ENCODE measurements at regions not wholly inside any gene's neighbourhood (a gene's known extent, or its start where the extent isn't known, plus 50 kb on each side); places are given as distances from the start of the nearest gene placed in this dataset.

DNA sequence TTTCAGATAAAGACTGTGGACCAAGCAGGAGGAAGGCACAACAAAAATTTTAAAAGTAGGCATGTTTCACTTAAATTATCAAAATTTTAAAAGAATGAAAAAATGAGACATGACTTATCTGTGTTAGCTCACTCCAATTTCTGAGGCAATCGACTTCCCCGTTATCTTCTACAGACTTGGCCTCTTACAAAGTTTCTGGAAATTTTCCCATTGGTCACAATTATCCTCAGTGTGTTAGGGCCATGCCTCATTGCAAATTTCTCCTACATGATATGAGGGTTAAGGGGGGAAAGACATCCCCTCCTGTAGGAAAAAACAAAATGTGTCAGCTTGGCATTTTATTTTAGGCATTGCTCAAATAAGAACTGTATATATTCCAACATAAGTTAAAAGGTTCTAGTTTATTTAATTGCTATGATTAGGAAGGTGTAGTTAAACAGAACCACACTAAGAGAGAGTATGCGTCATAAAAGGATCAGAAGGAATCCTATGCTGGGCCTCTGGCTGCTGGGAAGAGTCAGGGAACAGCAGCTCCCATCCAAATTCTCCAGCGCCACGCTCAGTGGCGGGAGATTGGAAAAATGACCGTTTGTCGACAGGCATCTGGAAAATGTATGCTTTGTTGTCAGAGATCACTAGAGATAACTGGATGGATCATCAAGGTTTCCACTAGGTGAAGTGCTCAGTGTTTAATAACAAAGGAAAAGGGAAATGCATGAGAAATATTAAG lies 463.6 kb upstream of the NR2F2 start:
- DNase-seq (ENCODE audit: extremely low read depth in 1 of 2, low read depth in 1 of 2): no peak

DNA sequence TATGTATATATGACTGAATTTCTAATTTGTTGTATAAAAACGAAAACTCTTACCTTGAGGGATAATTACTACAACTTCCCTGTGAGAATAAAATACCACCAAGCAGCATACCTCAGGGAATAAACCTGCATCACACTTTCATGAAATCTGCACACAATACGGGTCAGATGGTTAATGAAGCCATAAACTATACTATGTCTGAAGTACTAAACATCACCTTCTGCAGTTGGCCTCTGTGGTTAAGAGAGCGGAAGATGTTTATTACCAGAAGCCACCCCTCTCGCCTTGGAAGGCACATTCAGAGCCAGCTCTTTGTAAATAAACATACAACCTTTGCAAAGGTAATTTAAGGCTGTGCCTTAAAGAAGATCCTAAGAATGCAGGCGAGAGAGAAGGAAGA lies 462.1 kb upstream of the NR2F2 start:
- DNase-seq (ENCODE audit: extremely low read depth in 1 of 2, low read depth in 1 of 2): no peak

DNA sequence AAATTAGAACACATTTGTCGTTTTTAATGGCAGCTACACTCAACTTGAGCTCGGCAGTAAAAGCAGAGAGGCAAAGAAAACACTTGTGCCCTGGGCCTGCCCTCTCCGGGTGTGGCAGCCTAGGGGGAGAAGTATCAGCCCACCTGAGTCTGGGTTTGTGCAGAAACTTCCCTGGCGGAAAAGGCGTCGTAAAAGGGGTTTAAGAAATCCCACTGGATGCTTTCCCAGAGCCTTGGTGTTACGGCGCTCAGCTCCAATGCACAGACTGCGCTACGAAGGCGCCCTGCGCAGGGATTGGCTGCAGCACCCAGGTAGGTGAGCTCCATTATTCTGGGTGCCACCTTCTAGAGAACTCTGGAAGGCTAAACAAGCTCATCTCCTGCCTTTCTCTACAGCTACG lies 461.5 kb upstream of the NR2F2 start:
- DNase-seq (ENCODE audit: extremely low read depth in 1 of 2, low read depth in 1 of 2): no peak

DNA sequence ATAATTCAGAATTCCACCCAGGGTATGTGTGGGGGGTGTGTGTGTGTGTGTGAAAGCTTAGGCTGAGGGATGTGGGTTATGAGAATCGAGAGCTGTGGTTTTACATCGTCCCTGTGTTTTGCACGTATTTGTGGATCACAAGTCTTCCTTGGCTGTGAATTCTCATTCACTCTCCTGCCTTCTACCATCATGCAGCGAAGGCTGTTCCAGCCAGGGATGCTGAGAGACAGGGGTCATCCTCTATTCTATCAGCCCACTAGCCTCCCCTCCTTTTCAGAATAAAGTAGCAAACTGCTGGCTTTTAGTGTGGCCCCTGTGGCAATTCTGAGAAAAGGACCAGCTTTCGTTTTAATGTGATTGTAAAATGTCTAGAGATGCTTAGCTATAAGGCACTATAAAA lies 460.6 kb upstream of the NR2F2 start:
- no peak for DNase-seq (ENCODE audit: extremely low read depth in 1 of 2, low read depth in 1 of 2)

DNA sequence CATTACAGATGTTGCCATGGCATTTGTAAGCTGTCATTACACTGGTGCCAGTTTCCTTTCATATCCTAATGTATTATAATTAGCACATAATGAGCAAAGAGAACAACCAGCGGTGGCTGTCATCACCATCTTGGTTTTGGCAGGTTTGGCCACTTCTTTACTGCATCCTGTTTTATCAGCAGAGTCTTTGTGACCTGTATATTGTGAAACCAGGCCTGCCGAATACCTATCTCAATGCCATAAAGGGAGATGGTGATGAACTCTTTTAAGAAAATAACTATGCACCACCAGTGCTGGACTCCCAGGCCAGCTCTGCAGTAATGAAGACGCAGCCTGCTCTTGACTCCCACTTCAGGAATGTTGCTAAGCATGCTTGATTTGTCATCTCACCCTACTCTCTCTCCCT lies 458.1 kb upstream of the NR2F2 start:
- DNase-seq (ENCODE audit: extremely low read depth in 1 of 2, low read depth in 1 of 2): no peak

DNA sequence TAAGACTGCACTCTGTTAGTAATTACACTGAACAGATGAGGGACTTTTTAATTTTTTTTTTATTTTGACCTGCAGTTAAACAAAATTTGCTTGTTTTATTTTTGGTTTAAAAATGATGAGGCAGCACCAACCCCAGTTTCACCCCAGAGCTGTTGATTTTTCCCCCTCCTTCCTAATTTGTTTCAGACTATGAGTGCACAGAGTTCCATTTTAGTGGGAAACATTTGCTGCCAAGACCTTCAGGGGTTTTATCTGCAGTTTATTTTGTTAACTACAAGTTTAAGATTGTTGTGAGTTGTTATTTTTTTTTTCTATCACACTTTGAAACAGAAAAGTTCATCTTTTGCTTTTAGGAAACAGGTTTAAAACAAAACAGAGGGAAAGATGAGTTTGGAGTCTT lies 455.9 kb upstream of the NR2F2 start:
- DNase-seq (ENCODE audit: extremely low read depth in 1 of 2, low read depth in 1 of 2): no peak

DNA sequence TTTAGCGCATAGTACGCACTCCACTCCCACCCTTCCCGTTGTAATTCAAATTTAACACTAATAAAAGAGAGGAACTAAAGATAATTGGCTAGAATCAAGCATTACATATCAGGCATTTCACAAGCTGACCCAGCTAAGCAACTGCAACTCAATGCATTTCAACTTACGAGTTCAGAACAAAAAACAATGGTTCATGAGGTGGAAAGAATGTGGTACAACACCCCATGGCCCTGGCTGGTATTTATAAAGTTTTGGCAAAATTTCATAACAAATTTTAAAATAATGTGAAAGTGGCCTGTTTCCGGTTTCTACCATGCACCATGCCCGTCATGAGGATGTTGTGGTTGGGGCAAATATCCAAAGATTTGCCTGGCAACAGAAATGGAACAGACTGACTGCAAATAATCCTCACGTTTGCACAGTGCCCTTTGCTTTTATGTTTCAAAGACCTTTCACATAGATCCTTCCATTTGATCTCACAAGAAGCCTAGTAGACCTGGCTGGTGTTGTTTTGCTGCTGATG lies 455.3 kb upstream of the NR2F2 start:
- no peak for DNase-seq (ENCODE audit: extremely low read depth in 1 of 2, low read depth in 1 of 2)

DNA sequence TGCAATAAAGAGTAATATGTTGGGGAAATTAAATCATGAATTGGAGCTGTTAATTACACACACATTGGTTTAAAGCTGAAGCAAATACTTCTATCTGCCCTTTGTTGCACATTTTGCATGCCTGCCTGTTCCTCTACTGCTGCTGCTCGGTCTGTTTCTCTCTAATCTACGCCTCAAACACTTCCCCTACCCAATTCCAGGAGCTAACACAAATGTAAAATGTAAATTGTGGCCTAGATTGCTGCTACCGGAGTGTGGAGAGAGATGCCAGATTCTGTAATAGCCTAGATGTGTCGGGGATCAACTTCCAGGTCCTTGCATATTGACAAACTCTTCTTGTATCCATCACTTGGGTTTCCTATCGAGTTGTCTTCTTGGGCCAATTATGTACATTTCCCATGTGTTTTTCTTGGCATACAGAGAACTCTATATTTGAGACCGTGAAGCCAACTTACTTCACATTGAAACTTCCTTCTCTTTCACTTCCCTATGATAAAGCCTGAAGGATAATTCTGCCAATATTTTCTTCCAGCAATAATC lies 450.4 kb upstream of the NR2F2 start:
- DNase-seq (ENCODE audit: extremely low read depth in 1 of 2, low read depth in 1 of 2): no peak

DNA sequence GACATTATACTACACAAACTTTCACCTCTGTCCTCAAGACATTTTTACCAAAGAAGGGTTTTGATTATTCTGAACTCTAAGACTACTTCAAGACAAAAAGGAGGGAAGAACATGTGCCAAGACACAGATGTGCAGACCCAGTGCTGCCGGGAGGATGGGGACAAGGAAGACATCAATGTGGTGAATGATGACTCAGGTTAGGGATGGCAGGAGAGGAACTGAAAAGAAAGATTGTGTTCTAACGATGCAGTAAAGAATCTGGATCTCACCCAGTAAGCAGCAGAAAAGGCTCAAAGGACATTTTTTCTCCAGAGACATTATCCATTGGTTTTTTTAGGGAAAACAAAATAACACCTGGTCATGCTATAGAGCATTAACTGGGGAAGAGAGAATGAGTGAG lies 449.9 kb upstream of the NR2F2 start:
- DNase-seq (ENCODE audit: extremely low read depth in 1 of 2, low read depth in 1 of 2): no peak

DNA sequence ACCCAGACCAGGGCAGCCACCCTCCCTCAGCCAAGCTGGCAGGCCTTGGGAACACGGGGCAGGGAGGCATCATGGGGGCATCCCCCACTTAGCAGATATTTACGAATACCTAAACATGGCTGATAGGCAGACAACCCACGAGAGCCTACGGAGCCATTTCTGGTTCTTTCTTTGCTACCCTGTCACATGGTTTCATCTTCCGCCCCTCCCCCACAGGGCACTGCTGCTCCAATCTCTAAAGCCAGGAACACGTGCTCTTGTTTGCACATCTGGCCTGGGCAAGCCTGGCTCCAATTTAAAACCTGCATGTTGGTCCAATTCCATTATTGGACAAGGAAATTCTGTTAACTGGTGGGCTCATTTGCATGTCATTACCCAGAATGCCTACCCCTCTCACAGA lies 447.4 kb upstream of the NR2F2 start:
- no peak for DNase-seq (ENCODE audit: extremely low read depth in 1 of 2, low read depth in 1 of 2)

DNA sequence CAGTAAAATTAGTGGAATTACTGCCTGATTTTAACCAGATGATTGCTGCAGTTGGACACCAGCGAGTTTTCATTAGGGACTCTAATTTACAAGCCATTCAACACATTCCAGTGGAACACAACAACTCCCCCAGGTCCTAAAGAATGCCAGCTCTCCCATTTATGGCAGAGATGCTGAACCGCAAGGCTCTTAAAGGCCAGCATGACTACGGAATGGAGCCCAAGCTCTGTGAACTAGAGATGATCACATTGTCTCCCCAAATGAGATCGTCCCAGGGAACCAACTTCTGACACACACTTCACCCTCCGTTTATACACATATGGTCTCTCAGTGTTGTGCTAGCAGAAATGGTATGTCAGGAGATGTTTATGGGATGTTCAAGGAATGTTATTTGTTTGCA lies 446.2 kb upstream of the NR2F2 start:
- no peak for DNase-seq (ENCODE audit: extremely low read depth in 1 of 2, low read depth in 1 of 2)

DNA sequence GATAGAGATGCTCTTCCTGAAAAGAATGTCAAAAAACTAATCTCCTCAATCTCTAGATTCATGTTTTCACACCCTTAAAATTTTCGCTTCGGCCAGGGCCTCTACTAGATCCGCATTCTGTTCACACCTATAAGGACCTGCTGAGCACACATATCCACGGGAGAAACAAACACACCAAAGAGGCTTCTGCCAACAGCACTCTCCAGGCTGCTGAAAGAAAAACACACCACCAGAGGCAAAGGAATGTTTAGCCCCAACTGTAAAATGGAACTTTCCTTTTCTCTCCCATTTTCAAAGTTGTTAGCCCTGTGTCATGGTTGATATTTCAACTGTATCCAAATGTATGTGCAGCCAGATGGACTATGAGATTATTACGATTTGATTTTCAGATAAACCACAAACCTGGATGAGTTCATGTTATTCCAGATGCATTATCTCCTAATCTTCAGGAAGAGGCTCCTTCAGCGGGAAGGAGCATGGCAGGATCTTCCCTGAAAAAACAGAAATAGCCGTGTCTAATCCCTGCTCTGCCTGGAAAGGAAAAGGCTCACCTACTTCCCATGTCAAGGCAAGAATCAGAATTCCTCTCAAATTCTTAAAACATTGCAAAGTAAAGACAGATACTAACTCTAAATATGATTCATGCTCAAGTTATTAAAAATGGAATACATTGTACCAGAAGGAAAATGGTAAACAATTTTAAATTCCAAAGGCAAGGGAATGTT lies 442.7 kb upstream of the NR2F2 start:
- no peak for DNase-seq (ENCODE audit: extremely low read depth in 1 of 2, low read depth in 1 of 2)

DNA sequence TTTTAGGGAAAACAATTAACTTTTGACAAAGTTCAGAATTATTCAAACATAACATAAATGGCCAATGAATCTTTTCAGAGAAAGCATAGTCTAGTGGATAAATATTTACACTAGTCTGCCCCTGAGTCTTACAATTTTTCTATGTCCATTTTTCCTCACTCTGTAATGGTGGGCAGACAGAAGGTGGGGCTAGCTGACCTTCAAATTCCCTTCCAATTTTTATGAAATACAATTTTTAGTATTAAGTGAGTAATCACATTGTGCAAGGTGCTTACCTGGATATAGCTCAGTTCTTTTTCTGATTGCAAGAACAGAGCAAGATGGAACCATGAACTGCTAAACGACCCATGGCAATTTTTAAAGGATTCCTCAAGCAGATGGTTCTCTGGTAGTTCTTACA lies 441.7 kb upstream of the NR2F2 start:
- no peak for DNase-seq (ENCODE audit: extremely low read depth in 1 of 2, low read depth in 1 of 2)

DNA sequence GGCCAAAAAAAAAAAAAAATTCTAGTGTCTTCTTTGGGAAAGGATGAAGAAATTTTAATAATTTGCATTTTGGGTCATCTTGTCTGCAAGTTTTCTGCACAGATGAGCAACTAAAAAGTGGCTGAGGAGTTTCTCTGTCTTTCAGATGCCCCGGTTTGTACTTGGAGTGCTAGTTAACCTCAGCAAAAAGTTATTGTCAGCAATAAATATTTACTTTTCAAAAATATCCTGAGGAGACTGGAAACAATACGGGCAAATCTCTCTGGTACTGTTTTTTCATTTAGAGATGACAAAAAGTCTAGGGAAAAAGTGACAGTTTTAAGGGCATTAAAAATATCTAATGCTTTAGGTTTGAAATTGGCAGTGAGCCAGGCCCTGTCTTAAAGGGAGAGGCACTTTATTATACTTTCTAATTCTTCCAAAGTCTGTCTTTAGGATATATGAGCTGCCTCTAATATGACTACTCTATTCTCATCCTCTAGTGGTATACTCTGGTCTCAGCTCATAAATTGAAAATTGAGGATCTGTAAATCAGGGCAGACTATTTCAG lies 436.0 kb upstream of the NR2F2 start:
- DNase-seq (ENCODE audit: extremely low read depth in 1 of 2, low read depth in 1 of 2): no peak

DNA sequence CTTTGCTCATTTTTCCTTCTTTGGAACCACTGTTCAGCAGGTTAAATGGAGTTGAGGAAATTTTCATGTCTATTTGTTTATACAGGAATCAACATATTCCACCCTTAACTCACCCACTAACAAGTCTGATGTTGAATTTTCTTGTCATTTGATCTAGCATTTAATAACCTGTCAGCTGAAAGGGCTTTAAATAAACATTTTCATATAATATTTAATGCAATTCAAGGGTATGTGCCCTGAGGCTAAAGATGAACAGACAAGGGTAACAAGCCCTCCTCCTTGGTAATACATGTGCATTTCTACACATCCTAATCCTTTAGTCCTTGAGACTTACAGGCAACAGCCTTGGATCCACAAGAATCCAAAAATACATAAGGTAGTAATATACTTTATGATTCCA lies 435.0 kb upstream of the NR2F2 start:
- DNase-seq (ENCODE audit: extremely low read depth in 1 of 2, low read depth in 1 of 2): no peak

DNA sequence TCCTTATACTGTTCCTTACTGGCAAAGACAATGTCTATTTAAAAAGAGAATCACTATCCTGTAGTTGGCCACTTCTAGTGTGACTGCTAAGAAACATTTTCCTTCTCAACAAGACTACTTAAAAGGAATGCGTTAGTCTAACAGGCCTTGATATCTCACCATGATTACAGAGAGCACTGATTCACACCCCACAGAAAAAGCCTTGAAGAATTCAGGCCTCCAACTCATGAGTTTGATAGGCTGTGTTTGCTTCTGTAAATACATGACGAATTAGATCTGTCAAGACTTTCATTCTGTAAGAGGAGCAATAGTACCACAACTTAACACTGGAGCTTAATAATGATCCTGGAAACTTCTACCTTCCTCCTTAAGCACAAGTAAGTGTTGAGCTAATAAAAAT lies 432.8 kb upstream of the NR2F2 start:
- no peak for DNase-seq (ENCODE audit: extremely low read depth in 1 of 2, low read depth in 1 of 2)

DNA sequence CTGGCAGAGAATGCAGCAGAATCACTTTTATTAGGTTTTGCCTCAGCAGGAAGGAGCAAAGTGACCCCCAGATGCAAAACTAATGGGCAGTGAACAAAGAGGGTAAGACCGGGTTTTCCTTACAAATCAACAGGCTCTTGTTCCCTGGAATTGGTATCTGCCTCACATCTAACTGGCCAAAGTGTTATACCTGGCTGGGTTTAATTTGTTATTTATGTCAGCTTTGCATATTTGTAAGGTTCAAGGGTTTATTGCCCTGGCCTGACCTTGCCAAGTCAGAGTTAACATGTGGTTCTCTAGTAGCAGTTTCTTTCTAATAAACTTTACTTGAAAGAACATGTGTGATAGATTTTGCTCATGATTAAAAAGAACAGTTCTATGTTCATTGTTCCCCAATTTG lies 431.7 kb upstream of the NR2F2 start:
- DNase-seq (ENCODE audit: extremely low read depth in 1 of 2, low read depth in 1 of 2): no peak

DNA sequence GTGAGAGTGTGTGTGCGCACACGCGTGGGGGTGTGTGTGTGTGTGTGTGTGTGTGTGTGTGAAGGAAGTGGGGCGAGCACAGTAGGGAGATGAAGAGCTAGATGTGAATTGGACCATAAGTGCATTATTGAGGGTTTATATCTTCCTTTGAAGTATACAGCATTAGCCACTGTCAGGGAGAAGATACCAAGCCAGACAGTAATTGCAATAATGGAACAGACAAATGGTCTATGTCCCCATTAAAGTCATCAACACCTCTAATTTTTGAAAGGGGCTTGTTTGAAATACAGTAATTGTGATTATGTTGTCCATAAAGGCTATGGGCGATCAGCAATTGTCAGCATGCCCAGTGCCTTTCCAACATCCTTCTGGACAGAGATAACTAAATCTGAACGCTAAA lies 429.2 kb upstream of the NR2F2 start:
- DNase-seq (ENCODE audit: extremely low read depth in 1 of 2, low read depth in 1 of 2): no peak

DNA sequence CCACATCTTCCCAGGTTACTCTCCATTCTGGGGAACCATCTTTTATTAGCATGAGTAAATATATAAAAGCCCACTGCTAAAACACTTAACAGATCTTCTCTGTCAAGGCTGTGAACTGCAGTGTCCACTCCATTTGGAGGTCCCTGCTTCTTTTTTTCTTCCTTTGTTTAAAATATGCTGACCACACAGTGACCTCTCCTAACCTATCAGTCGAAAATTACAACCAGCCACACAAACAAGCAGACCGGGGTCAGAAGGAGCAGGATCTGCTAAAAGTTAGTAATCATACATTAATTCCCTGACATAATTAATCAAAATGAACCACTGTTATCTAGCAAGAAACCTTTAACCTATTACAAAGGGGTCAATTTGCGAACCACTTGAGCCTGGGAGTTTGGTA lies 427.9 kb upstream of the NR2F2 start:
- no peak for DNase-seq (ENCODE audit: extremely low read depth in 1 of 2, low read depth in 1 of 2)

DNA sequence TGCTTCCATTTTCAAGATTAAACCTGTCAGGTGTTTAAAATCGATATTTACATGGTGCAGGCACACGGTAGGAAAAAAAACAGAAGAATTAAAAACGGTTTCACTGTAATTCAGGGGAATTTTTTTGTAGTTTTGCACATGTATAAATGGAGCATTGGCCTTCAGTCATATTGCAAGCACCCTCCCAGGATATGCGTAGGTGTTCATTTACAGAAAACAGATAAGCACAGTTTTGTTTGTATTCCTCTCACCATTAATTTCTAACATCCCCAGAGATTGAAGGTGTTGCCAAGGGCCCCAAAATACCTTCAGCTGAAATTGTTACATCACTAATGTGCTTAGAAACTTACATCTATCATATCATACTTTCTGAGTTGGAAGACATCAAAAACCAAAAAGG lies 427.1 kb upstream of the NR2F2 start:
- no peak for DNase-seq (ENCODE audit: extremely low read depth in 1 of 2, low read depth in 1 of 2)

DNA sequence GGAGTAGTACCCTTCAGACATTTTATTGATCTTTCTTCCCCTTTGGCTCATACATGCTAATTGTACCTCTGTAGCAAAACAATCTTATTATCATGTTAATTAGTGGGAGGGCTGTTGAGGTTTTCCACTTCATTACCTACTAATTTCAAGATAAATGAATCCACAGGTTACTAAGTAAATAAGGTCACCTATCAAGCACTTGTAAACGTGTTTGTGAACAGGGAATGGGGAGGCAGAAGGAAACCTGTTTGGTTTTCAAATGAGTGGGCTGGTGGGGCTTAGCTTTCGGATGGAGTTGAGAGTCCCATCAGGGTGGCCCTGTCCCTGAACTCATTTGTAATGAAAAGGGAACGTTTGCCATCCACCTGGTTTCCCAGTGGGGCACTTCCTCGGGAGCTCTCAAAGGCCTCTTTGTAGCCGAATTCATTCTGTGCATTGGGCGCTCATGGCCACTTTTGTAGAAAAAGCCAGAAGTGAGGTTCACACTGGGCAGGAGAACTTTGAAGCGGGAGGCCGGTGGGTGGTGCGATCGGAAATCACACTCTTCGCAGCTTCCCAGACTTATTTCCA lies 419.8 kb upstream of the NR2F2 start:
- no peak for DNase-seq (ENCODE audit: extremely low read depth in 1 of 2, low read depth in 1 of 2)
